ENCODE measurements at regions not wholly inside any gene's neighbourhood (a gene's known extent, or its start where the extent isn't known, plus 50 kb on each side); places are given as distances from the start of the nearest gene placed in this dataset.

DNA sequence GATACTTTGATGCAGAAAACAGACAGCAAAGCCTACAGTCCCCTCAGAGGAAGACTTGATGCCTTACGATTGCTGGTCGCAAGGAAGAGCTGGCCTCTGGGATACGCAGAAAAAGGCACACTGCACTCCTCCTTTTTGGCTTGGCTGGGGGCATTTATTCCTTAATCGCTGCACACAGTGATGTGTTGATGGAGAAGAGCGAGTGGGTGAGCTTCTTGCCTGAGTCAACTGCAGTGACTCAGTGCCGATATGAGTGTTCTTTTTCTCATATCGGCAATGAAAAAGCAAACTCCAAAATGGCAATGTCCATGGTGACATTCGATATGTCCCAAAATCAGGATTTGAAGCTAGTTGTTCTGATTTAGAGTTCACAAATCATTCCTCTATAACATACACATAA lies 794.8 kb downstream of the HACE1 start:
- TF ChIP-seq POLR2AphosphoS5 (IDR thresholded peaks at IDR 0.05; ENCODE audit: low read depth, low read length) (no peak), POLR2A (IDR thresholded peaks at IDR 0.05; ENCODE audit: low read depth, low read length) (no peak), TAF1 (IDR thresholded peaks at IDR 0.05; ENCODE audit: borderline replicate concordance, low read depth, low read length) (no peak)

Data from GM12892 (cell line).